WTC11 (cell line): ENCODE measurements at regions not wholly inside any gene's neighbourhood (a gene's known extent, or its start where the extent isn't known, plus 50 kb on each side); places are given as distances from the start of the nearest gene placed in this dataset.
"Not testable (repeated sequence)": the region's sequence is repeated elsewhere in the genome, so short reads cannot be mapped to it uniquely, and the experiment has no call there.

Source experiments
- ATAC-seq: fragments of 200-7000 bp; cut with Tn5 transposase; 2 replicates; pipeline ENCODE4 v1.10.0; 2021; ENCODE audit warnings: mild to moderate bottlenecking, moderate library complexity
- CTCF ChIA-PET: fragments of 300-600 bp; sonication (Branson Sonifier 250); formaldehyde crosslinking; loops from one replicate; lab custom pipeline; 2021; ENCODE audit warnings: antibody characterized with exemption; lab: Charles Lee
- POLR2A ChIA-PET: fragments of 350-600 bp; sonication (Branson Sonifier 250); formaldehyde crosslinking; loops from one replicate; lab custom pipeline; 2021; ENCODE audit warnings: antibody characterized with exemption; lab: Charles Lee
- DNase-seq: peaks from one replicate; pipeline ENCODE4 v3.0.0; 2021; ENCODE audit warnings: low spot score
- H3K27ac Mint-ChIP-seq: 2 replicates; pipeline ENCODE4 v1.8.0; 2021; ENCODE audit warnings: mixed read lengths
- H3K27me3 Mint-ChIP-seq: 2 replicates; pipeline ENCODE4 v1.8.0; 2021; ENCODE audit warnings: low read depth, mild to moderate bottlenecking, moderate library complexity, mixed read lengths
- H3K36me3 Mint-ChIP-seq: 2 replicates; pipeline ENCODE4 v1.8.0; 2021; ENCODE audit warnings: mixed read lengths
- H3K4me1 Mint-ChIP-seq: 2 replicates; pipeline ENCODE4 v1.8.0; 2022; ENCODE audit warnings: mixed read lengths
- H3K4me3 Mint-ChIP-seq: 2 replicates; pipeline ENCODE4 v1.8.0; 2021; ENCODE audit warnings: mild to moderate bottlenecking, moderate library complexity, mixed read lengths
- H3K9me3 Mint-ChIP-seq: 2 replicates; pipeline ENCODE4 v1.8.0; 2021; ENCODE audit warnings: mixed read lengths
- AFF4 ChIP-seq: sonication (generic); formaldehyde crosslinking; IDR thresholded peaks from 2 replicates; pipeline ENCODE4 v1.8.1; 2023; ENCODE audit warnings: mild to moderate bottlenecking, missing genetic modification reagents, borderline replicate concordance
- ATF2 ChIP-seq: sonication (generic); formaldehyde crosslinking; IDR thresholded peaks from 2 replicates; pipeline ENCODE4 v1.8.1; 2022; ENCODE audit warnings: low read depth, missing genetic modification reagents, borderline replicate concordance
- EMX1 ChIP-seq: fragments of 250-450 bp; sonication (Bioruptor Pico); IDR thresholded peaks from 2 replicates; pipeline ENCODE4 v1.8.0; 2021; ENCODE audit warnings: mild to moderate bottlenecking
- ESRRA ChIP-seq: sonication (generic); formaldehyde crosslinking; IDR thresholded peaks from 2 replicates; pipeline ENCODE4 v1.8.1; 2022; ENCODE audit warnings: mild to moderate bottlenecking, missing genetic modification reagents, borderline replicate concordance
- FOXK1 ChIP-seq: sonication (generic); formaldehyde crosslinking; IDR thresholded peaks from 2 replicates; pipeline ENCODE4 v1.8.0; 2022; ENCODE audit warnings: mild to moderate bottlenecking, moderate library complexity, missing genetic modification reagents
- FOXP1 ChIP-seq: sonication (generic); formaldehyde crosslinking; IDR thresholded peaks from 2 replicates; pipeline ENCODE4 v1.8.0; 2022; ENCODE audit warnings: missing genetic modification reagents, mild to moderate bottlenecking, moderate library complexity, borderline replicate concordance
- IRF2 ChIP-seq: sonication (generic); formaldehyde crosslinking; IDR thresholded peaks from 2 replicates; pipeline ENCODE4 v1.8.0; 2022; ENCODE audit warnings: low read depth, missing genetic modification reagents, borderline replicate concordance
- JAZF1 ChIP-seq: fragments of 250-450 bp; sonication (Bioruptor Pico); IDR thresholded peaks from 2 replicates; pipeline ENCODE4 v1.9.0; 2021; ENCODE audit warnings: moderate library complexity, mild to moderate bottlenecking, inconsistent platforms
- MLX ChIP-seq: sonication (generic); formaldehyde crosslinking; IDR thresholded peaks from 2 replicates; pipeline ENCODE4 v1.8.1; 2023; ENCODE audit warnings: mild to moderate bottlenecking, missing genetic modification reagents, moderate library complexity
- MYBL2 ChIP-seq: sonication (generic); formaldehyde crosslinking; IDR thresholded peaks from 2 replicates; pipeline ENCODE4 v1.8.1; 2023; ENCODE audit warnings: mild to moderate bottlenecking, moderate library complexity, missing genetic modification reagents
- NFYB ChIP-seq: sonication (generic); formaldehyde crosslinking; conservative IDR thresholded peaks from 2 replicates; pipeline ENCODE4 v1.8.0; 2022; ENCODE audit warnings: low read depth, missing genetic modification reagents
- NR2C2 ChIP-seq: sonication (generic); formaldehyde crosslinking; IDR thresholded peaks from 2 replicates; pipeline ENCODE4 v1.8.0; 2022; ENCODE audit warnings: mild to moderate bottlenecking, missing genetic modification reagents
- NR3C1 ChIP-seq: sonication (generic); formaldehyde crosslinking; conservative IDR thresholded peaks from 2 replicates; pipeline ENCODE4 v1.8.1; 2023; ENCODE audit warnings: low read depth, mild to moderate bottlenecking, missing genetic modification reagents
- RELA ChIP-seq: sonication (generic); formaldehyde crosslinking; IDR thresholded peaks from 2 replicates; pipeline ENCODE4 v1.8.1; 2022; ENCODE audit warnings: missing genetic modification reagents, mild to moderate bottlenecking, borderline replicate concordance
- SMAD4 ChIP-seq: sonication (generic); formaldehyde crosslinking; IDR thresholded peaks from 2 replicates; pipeline ENCODE4 v1.8.0; 2022; ENCODE audit warnings: mild to moderate bottlenecking, missing genetic modification reagents
- TEAD1 ChIP-seq: sonication (generic); formaldehyde crosslinking; IDR thresholded peaks from 2 replicates; pipeline ENCODE4 v1.8.0; 2022; ENCODE audit warnings: mild to moderate bottlenecking, missing genetic modification reagents
- ZNF138 ChIP-seq: sonication (generic); formaldehyde crosslinking; conservative IDR thresholded peaks from 2 replicates; pipeline ENCODE4 v1.8.1; 2022; ENCODE audit warnings: mild to moderate bottlenecking, moderate library complexity, missing genetic modification reagents
- ZNF263 ChIP-seq: sonication (generic); formaldehyde crosslinking; IDR thresholded peaks from 2 replicates; pipeline ENCODE4 v1.8.1; 2022; ENCODE audit warnings: low read depth, mild to moderate bottlenecking, moderate library complexity, missing genetic modification reagents
- ZNF671 ChIP-seq: fragments of 250-450 bp; sonication (Bioruptor Pico); IDR thresholded peaks from 2 replicates; pipeline ENCODE4 v1.8.0; 2021; ENCODE audit warnings: mild to moderate bottlenecking
- TF ChIP-seq, protein P1 (sequence below): sonication (generic); formaldehyde crosslinking; IDR thresholded peaks from 2 replicates; pipeline ENCODE4 v1.8.0; 2022; ENCODE audit warnings: missing genetic modification reagents
- TF ChIP-seq, protein P2 (sequence below): sonication (generic); formaldehyde crosslinking; IDR thresholded peaks from 2 replicates; pipeline ENCODE4 v1.8.0; 2022; ENCODE audit warnings: mild to moderate bottlenecking, missing genetic modification reagents
- TF ChIP-seq, protein P3 (sequence below): sonication (generic); formaldehyde crosslinking; IDR thresholded peaks from 2 replicates; pipeline ENCODE4 v1.8.1; 2023; ENCODE audit warnings: mild to moderate bottlenecking, missing genetic modification reagents, moderate library complexity

DNA sequence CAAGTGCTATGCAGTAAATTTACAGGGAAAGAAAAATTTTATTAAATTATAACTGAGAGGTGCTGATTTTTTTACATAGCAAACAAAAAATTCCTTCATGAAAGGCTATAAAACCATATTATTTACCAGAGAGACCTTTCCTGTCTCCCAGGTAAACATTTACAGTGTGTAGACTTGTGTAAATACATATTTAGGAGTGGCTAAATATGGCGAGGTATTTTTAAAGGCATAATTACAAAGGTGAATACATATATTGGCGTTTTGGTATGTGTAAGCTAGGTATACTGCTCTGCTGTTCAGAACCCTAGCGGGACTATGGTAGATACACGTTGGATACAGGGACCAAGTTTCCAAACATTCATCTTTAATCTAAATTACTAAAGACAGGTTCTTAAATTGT lies 170.6 kb upstream of the MEF2C start (continued):
- TF ChIP-seq JAZF1 (CRISPR knock-in tag) (no peak), ESRRA (CRISPR knock-in tag) (no peak), MYBL2 (no peak), IRF2 (CRISPR knock-in tag) (no peak), ZNF671 (no peak), NFYB (CRISPR knock-in tag) (no peak)
- TF ChIP-seq, protein P1, sequence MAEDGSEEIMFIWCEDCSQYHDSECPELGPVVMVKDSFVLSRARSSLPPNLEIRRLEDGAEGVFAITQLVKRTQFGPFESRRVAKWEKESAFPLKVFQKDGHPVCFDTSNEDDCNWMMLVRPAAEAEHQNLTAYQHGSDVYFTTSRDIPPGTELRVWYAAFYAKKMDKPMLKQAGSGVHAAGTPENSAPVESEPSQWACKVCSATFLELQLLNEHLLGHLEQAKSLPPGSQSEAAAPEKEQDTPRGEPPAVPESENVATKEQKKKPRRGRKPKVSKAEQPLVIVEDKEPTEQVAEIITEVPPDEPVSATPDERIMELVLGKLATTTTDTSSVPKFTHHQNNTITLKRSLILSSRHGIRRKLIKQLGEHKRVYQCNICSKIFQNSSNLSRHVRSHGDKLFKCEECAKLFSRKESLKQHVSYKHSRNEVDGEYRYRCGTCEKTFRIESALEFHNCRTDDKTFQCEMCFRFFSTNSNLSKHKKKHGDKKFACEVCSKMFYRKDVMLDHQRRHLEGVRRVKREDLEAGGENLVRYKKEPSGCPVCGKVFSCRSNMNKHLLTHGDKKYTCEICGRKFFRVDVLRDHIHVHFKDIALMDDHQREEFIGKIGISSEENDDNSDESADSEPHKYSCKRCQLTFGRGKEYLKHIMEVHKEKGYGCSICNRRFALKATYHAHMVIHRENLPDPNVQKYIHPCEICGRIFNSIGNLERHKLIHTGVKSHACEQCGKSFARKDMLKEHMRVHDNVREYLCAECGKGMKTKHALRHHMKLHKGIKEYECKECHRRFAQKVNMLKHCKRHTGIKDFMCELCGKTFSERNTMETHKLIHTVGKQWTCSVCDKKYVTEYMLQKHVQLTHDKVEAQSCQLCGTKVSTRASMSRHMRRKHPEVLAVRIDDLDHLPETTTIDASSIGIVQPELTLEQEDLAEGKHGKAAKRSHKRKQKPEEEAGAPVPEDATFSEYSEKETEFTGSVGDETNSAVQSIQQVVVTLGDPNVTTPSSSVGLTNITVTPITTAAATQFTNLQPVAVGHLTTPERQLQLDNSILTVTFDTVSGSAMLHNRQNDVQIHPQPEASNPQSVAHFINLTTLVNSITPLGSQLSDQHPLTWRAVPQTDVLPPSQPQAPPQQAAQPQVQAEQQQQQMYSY (CRISPR knock-in tag), result no peak
- TF ChIP-seq, protein P2, sequence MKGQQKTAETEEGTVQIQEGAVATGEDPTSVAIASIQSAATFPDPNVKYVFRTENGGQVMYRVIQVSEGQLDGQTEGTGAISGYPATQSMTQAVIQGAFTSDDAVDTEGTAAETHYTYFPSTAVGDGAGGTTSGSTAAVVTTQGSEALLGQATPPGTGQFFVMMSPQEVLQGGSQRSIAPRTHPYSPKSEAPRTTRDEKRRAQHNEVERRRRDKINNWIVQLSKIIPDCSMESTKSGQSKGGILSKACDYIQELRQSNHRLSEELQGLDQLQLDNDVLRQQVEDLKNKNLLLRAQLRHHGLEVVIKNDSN (CRISPR knock-in tag), result no peak

- Mint-ChIP-seq H3K4me1 (peaks cover 10% of the 10 kb centered on the region), H3K36me3 (peaks cover 27% of the 10 kb centered on the region), H3K9me3 (peaks cover 32% of the 10 kb centered on the region)
- H3K4me3 Mint-ChIP-seq, CTCF ChIA-PET, POLR2A ChIA-PET, H3K27ac Mint-ChIP-seq, ATAC-seq, H3K27me3 Mint-ChIP-seq, DNase-seq: not testable (repeated sequence)
These were observed 167.1 kb upstream of the MEF2C start for GRCh38 chr5:89050062-89050461.

GRCh38 chr5:89047571-89047970 lies 164.6 kb upstream of the MEF2C start:
- peaks cover 32% of the 10 kb centered on the region for H3K9me3 Mint-ChIP-seq
- peaks cover 27% of the 10 kb centered on the region for H3K36me3 Mint-ChIP-seq
- DNase-seq, result no peak
- ChIA-PET POLR2A (no interaction called here), CTCF (no interaction called here)
- H3K27ac Mint-ChIP-seq, result no peak overlapping the region
- no peak for ATAC-seq
- no peak overlapping the region for H3K4me3 Mint-ChIP-seq
- H3K4me1 Mint-ChIP-seq, result peaks cover 10% of the 10 kb centered on the region
- 0 out of 2 replicates have a peak, but pooled peaks cover 3% of the 10 kb centered on the region for H3K27me3 Mint-ChIP-seq
- TF ChIP-seq EMX1 (no peak), SMAD4 (CRISPR knock-in tag) (no peak), TEAD1 (CRISPR knock-in tag) (no peak), MLX (CRISPR knock-in tag) (no peak), RELA (CRISPR knock-in tag) (no peak), ZNF138 (CRISPR knock-in tag) (no peak), FOXK1 (no peak), ZNF263 (CRISPR knock-in tag) (no peak), ATF2 (CRISPR knock-in tag) (no peak), FOXP1 (CRISPR knock-in tag) (no peak), AFF4 (CRISPR knock-in tag) (no peak), NFYB (CRISPR knock-in tag) (no peak), NR3C1 (no peak), NR2C2 (CRISPR knock-in tag) (no peak)
- TF ChIP-seq, protein P2 (CRISPR knock-in tag), result no peak
- TF ChIP-seq, protein P3, sequence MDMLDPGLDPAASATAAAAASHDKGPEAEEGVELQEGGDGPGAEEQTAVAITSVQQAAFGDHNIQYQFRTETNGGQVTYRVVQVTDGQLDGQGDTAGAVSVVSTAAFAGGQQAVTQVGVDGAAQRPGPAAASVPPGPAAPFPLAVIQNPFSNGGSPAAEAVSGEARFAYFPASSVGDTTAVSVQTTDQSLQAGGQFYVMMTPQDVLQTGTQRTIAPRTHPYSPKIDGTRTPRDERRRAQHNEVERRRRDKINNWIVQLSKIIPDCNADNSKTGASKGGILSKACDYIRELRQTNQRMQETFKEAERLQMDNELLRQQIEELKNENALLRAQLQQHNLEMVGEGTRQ (CRISPR knock-in tag), result no peak
